ENCODE measurements at regions not wholly inside any gene's neighbourhood (a gene's known extent, or its start where the extent isn't known, plus 50 kb on each side); places are given as distances from the start of the nearest gene placed in this dataset.

DNA sequence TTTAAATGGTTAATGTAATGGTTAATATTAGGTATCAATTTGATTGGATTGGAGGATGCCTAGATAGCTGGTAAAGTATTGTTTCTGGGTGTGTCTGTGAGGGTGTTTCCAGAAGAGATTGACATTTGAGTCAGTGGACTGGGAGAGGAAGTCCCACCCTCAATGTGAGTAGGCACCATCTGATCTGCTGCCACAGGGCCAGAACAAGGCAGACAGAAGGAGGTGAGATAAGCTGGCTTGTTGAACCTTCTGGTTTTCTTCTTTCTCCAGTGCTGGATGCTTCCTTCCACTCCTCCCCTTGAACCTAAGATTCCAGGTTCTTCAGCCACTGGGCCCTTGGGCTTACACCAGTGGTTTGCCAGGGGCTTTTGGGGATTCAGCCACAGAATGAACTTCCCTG lies 756.5 kb upstream of the LRFN5 start:
- TF ChIP-seq, protein P1, sequence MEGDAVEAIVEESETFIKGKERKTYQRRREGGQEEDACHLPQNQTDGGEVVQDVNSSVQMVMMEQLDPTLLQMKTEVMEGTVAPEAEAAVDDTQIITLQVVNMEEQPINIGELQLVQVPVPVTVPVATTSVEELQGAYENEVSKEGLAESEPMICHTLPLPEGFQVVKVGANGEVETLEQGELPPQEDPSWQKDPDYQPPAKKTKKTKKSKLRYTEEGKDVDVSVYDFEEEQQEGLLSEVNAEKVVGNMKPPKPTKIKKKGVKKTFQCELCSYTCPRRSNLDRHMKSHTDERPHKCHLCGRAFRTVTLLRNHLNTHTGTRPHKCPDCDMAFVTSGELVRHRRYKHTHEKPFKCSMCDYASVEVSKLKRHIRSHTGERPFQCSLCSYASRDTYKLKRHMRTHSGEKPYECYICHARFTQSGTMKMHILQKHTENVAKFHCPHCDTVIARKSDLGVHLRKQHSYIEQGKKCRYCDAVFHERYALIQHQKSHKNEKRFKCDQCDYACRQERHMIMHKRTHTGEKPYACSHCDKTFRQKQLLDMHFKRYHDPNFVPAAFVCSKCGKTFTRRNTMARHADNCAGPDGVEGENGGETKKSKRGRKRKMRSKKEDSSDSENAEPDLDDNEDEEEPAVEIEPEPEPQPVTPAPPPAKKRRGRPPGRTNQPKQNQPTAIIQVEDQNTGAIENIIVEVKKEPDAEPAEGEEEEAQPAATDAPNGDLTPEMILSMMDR (IDR thresholded peaks at IDR 0.05): no peak
- no peak for TF ChIP-seq POLR2A (IDR thresholded peaks at IDR 0.05)
